Bronchial epithelial cell (primary cell): ENCODE measurements at regions not wholly inside any gene's neighbourhood (a gene's known extent, or its start where the extent isn't known, plus 50 kb on each side); places are given as distances from the start of the nearest gene placed in this dataset.

ENCODE experiments used
- DNase-seq: peaks from one replicate; pipeline ENCODE4 v3.0.0-alpha.2; 2010; ENCODE audit warnings: low read depth
- FAIRE-seq: peaks from 2 replicates; lab custom pipeline; 2011; peaks lifted over from hg19 to GRCh38; lab: Jason Lieb, UNC
- H3K27me3 ChIP-seq: 2 replicates; pipeline ENCODE4 v1.5.1; 2011; ENCODE audit warnings: low read length; ENCODE audit not compliant: control insufficient read depth, insufficient read depth
- H3K36me3 ChIP-seq: 2 replicates; pipeline ENCODE4 v1.5.1; 2011; ENCODE audit warnings: low read length; ENCODE audit not compliant: control insufficient read depth, insufficient read depth
- H3K4me3 ChIP-seq: 2 replicates; pipeline ENCODE4 v1.5.1; 2011; ENCODE audit warnings: mild to moderate bottlenecking, low read depth, low read length, control low read depth
- CTCF ChIP-seq: IDR thresholded peaks from 2 replicates; pipeline ENCODE4 v1.5.1; 2011; ENCODE audit warnings: mild to moderate bottlenecking, moderate library complexity, low read length, control low read depth, inconsistent platforms; ENCODE audit not compliant: insufficient read depth, severe bottlenecking

DNA sequence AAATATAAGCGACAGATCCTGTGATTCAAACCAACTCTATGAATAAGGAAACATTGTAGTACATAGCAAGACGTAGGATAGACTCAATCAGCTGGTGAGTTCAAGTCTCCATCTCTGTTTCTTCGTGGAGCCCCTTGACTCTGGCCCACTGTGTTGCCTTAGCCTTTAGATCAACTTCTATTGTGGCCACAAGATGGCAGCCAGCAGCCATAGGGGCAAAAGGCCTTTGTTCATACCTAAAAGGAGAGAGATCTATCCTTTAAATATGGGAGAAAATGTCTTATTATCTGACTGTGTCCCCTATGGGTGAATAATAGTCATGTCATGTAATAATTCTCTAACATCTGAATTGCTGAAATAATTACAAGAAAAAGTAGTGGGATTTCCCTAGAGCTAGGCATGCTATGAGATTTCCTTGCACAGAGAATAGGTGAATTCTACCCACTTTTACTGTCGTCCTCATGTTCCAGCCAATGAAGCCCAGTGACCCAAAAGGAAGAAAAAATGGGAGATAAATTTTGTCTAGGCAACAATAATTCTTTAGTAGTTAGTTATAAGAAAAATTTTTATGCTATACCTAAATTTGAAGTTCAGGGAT is 129.4 kb downstream of the PCDH20 start:
- Histone ChIP-seq H3K27me3 (no peaks in the 10 kb centered on the region), H3K36me3 (no peaks in the 10 kb centered on the region), H3K4me3 (no peak overlapping the region)
- FAIRE-seq (no peak), DNase-seq (peak; percentile 38)
- TF ChIP-seq CTCF = peak; percentile 15

GRCh38 chr13:61277586-61278276 is 137.9 kb downstream of the PCDH20 start:
- FAIRE-seq = no peak
- DNase-seq = no peak
- Histone ChIP-seq H3K4me3 (no peak overlapping the region), H3K36me3 (no peaks in the 10 kb centered on the region), H3K27me3 (no peaks in the 10 kb centered on the region)
- TF ChIP-seq CTCF = no peak

- DNase-seq (no peak), FAIRE-seq (no peak)
- H3K27me3 ChIP-seq = no peaks in the 10 kb centered on the region
- no peak for TF ChIP-seq CTCF
- no peak overlapping the region for H3K4me3 ChIP-seq
- no peaks in the 10 kb centered on the region for H3K36me3 ChIP-seq
These were observed 138.6 kb downstream of the PCDH20 start for GRCh38 chr13:61277088-61277487.

- FAIRE-seq (no peak), DNase-seq (no peak)
- H3K4me3 ChIP-seq = no peak overlapping the region
- no peaks in the 10 kb centered on the region for H3K27me3 ChIP-seq
- no peak for TF ChIP-seq CTCF
- H3K36me3 ChIP-seq = no peaks in the 10 kb centered on the region
These were observed 139.2 kb downstream of the PCDH20 start for GRCh38 chr13:61276401-61276800.

- no peak for DNase-seq
- no peak for TF ChIP-seq CTCF
- no peak for FAIRE-seq
These were observed 139.9 kb downstream of the PCDH20 start for GRCh38 chr13:61275736-61276135.

More at GRCh38 chr13:61275736-61276135, 139.9 kb downstream of the PCDH20 start:
- Histone ChIP-seq H3K36me3 (no peaks in the 10 kb centered on the region), H3K4me3 (no peak overlapping the region), H3K27me3 (no peaks in the 10 kb centered on the region)
